ENCODE measurements at regions not wholly inside any gene's neighbourhood (a gene's known extent, or its start where the extent isn't known, plus 50 kb on each side); places are given as distances from the start of the nearest gene placed in this dataset.
"Not testable (repeated sequence)": the region's sequence is repeated elsewhere in the genome, so short reads cannot be mapped to it uniquely, and the experiment has no call there.

DNA sequence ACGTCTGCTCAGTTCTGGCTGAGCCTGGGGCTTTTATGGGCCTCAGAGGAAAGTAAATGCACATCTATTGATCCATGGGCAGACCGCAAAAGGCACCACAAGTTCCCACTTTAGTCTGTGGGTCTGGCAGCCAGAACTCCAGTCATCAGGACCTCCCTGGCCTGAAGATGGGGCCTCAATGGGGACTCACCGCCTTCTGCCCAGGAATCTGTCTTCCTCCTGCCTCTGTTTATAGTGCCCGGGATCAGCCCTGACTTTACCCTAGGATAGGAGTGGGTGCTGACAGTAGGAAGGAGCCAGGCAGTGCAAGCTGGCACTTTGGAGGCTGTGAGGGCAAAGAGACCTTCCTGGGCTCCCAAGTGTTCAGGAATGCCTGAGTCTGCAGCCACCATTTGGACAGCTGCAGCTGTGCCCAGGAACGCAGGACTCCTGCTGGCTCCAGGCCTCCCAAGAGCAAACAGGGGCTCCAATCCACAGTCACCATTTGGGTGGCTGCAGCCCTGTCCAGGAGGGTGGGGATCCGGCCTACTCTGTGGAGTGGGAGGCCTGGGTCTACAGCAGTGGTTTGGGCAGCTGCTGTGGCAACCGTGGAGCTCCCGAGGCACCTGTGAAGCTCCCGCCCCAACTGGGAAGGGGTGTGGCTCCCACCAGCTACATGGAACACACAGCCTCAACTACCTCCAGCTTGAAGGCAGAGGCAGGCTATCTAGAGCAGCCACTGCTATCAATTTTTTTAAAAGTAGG, 1440.9 kb upstream of the ADGRL3 start:
- no peak for DNase-seq

DNA sequence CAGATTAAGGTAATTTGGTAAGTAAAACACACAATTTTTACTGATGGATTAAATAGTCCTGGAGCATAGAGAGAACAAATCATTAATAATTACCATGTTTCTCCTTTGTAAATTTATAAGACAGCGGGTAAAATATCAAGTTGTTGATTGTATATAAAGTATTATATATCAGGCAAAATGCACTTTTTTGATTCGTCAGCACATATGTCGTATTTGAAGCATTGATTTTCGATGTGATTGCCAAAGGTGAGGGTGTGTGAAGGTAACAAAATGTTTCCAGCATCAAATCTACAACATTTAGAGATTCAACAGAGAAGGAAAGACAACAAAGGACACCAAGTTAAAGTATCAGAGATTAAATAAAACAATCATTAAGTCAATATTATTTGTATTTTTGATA, 1437.8 kb upstream of the ADGRL3 start:
- DNase-seq, result no peak

DNA sequence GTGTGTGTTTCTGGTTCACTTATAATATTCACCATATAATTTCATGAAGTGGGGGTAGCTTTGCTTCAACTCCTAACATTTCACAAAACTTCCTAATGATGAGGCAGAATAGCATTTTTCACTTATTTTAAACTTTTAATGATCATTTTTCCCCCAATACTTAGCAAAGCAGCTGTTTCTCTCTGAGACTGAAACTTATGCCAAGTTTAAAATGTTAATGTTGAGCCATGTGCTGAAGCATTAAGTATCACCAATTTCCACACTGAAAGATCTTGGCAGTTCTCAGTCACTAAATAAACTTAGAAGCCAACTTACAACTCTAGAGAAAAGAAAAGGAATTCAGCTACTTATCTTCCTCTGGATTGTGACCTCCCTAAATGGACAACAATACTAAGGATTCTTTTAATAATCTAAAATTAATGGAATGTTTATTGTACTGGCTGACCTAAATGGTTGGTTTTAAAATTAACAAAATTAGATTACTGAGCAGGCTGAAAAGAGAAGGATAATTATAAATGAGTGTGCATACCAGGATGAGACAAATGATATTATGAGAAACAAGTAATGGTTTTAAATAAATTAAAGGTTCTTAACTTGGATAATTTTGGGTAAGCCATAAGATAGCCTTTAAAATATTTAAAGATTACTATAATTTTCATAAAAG, 1429.4 kb upstream of the ADGRL3 start:
- DNase-seq, result no peak

DNA sequence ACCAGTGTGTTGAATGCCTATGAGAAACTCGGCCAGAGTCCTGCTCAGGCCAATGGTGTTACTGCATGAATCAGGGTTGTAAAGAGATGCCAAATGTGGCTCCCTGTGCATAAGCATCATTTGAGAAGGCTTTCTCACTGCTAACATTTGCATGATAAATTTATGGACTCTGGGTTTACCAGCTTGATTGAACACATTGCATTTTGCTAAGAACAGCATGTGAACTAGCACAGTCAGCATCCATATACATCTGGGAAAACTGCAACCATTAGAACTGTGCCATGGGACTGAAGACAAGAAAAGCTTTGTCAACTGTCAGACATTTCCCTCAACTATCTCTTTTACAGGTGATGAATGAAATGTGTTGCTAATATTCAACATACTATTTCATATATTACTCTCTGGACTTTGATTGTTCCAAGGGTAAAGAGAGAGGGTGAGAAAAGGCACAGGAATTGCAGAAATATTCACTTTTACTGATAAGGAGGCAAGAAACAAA, 1427.4 kb upstream of the ADGRL3 start:
- DNase-seq, result no peak

DNA sequence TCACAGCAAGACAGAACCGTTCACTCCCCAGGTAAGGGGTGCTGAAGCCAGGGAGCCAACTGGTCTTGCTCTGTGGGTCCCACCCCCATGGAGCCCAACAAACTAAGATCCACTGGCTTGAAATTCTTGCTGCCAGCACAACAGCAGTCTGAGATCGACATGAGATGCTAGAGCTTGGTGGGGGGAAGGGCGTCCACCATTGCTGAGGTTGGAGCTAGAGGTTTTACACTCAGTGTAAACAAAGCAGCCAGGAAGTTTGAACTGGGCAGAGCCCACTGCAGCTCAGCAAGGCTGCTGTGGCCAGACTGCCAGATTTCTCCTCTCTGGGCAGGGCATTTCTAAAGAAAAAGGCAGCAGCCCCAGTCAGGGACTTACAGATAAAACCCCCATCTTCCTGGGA, 1419.9 kb upstream of the ADGRL3 start:
- DNase-seq, result not testable (repeated sequence)

DNA sequence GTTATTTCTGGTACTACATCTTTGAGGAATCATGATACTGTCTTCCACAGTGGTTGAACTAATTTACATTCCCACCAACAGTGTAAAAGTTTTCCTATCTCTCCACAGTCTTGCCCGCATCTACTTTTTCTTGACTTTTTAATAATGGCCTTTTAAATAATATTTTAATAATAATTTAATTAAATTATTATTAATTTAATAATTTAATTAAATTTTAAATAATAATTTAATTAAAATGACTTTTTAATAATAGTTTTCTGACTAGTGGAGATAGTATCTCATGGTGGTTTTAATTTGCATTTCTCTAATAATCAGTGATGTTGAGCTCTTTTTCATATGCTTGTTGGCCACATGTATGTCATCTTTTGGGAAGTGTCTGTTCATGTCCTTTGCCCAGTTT, 1395.0 kb upstream of the ADGRL3 start:
- DNase-seq, result no peak

DNA sequence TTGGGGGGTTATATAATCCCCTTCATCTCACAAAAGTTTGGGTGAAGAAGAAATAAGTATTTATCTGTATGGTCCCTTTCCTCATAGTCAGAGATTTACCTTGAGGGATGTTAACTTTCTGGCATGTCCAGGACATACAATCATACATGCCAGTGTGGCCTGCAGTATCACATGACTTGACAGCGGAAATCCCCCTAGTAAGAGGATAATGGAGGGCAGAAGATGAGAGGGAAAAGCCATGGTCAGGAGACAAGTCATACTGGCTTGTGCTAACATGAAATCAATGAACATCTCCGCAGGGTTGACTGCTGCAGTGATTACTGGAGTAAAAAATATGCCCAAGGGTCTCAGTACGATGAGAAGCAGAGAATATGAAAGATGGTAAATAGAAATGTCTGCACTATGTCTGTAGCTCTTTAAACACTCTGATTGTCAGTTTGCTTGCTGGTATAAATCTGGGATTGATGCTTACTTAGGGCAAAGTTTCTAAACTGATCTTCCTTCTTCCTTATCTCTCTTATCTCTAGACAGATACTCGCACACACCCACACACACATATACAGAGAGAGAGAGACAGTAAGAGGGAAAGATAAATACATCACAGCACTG, 1385.6 kb upstream of the ADGRL3 start:
- no peak for DNase-seq

DNA sequence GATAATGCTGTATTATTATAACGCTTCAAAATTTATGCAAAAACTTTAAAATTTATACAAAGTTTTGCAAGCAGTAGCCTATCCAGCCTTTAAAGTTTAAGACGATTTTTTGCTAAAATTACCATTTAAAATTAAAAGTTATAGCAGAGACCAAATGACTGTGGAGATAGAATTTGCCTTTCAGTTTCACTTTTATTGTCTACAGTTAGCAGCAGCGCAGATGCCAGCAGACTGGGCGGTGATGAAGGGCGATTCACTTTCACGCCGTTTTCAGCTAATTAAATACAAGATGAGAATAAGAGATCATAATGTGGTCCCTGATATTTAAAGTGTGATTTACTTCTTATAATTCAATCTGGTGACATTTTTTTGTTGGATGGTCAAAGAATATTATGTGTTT, 1381.5 kb upstream of the ADGRL3 start:
- DNase-seq, result peak; percentile 81

DNA sequence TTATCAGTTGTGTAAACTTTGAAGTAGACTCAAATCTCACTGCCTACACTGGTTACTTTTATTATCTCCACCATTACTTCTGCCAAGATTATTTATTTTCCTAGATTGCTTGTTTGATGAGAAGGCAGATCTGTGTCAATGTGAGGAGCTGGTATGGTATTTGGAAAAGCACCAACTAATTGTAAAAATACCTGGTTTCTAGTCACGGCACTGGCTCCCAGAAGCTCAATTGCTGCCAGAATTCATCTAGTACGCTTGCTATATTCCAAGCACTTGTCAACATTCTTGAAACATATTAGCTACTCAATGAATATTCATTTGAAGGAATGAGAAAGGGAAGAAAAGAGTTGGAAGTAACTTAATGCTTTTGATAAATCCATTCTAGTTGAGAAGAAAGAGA, 1376.8 kb upstream of the ADGRL3 start:
- DNase-seq, result no peak

DNA sequence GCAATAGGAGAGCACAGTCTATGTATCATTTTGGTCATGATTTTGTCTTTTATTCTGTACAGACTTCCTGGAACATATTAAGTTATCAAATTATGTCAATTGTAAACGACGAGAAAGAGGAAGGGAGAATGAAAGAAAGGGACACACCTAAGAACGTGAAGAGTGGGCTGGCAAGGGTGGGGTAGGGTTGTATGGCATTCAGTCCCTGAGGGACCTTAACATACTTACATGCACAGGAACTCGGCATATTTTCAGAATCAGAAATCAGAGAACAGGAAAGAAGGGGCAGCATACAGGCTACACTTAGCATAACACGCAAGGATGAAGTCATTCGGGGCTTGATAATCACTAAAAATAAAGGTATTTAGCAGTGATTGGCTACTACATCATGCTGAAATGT, 1375.0 kb upstream of the ADGRL3 start:
- no peak for DNase-seq

DNA sequence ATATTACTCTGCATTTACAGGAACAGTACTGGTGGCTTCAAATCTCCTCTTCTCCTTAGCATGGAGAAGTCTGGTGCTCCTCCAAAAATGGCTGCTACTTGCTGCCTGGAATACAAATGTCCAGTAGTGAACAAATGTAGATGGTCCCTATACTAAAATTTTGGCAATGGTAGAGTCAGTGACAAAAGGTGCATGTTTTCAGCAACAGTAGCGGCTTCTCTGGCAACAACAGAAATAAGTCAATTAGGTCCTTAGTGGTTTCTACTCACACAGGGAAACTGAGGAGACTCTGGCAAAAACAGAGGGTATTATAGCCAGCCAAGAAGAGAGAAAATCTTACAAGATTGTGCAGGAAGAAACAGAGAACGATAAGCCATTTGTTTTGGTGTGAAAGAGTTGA, 1368.4 kb upstream of the ADGRL3 start:
- no peak for DNase-seq

DNA sequence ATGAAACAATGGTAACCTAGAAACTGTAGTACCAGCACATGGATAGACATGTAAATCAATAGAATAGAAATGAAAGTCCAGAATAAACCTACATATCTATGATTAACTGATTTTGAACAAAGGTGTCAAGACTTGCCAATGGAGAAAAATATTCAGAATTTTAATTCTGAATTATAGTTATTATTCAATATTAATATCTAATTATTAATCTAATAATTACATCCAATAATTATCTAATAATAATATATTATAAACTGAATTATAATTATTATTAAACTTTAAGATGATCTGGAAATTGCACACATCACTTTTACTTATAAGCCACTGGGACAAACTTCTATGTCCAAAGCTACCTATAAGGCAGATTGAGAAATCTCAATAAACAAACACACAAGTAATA, 1365.2 kb upstream of the ADGRL3 start:
- DNase-seq, result no peak

DNA sequence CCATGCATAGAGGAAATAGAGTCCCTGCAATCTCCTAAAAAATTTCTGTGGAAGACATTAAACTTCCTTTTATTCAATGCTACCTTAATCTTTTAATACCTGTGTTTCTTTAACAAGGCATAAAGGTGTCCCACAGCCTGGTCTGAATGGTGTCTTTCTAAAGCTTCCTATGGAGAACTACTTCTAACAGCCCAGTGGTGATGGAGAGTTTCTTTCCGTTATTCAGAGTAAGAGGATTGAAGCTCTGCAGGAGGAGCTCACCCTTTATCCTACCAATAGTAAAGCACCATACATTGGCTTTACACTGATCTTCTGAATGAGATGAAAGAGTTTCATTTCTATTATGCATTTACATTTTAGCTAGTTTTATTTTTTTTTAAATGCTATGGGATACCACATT, 1362.4 kb upstream of the ADGRL3 start:
- DNase-seq, result no peak

DNA sequence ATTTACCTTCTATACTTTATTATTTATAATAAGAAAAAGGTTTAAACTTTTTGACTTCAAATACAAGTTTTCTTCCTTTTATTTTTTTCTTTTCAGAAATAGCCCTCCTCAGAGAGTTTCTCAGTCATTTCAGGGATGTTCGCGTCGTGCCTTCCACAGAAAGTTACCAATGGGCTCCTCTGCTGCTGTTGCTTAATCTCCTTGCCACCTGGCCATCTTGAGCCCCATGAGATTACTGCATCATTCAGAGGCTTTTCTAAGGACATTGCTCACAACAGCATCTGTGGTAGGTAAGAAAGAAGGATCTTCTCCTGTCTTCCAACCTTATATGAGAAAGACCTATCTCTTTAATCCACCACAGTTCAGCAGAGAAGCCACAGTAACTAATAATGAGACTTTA, 1361.9 kb upstream of the ADGRL3 start:
- DNase-seq, result no peak

DNA sequence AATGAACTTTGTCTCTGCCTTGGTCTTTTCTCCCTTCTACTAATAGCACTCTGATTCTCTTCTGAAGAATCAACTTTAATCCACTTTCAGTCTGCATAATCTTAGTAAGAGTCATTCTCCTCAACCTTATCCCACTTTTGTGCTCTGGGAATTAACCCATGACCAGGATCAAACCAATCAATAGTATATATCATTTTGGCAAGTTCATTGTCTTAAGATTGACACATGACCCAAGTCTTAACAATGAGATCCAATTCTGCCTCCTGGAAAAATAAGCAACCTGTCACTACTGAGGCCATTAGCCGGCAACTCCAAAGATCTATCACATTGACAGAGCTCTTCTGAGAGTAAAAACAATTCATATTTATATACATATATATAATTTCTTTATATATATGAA, 1358.4 kb upstream of the ADGRL3 start:
- DNase-seq, result no peak

DNA sequence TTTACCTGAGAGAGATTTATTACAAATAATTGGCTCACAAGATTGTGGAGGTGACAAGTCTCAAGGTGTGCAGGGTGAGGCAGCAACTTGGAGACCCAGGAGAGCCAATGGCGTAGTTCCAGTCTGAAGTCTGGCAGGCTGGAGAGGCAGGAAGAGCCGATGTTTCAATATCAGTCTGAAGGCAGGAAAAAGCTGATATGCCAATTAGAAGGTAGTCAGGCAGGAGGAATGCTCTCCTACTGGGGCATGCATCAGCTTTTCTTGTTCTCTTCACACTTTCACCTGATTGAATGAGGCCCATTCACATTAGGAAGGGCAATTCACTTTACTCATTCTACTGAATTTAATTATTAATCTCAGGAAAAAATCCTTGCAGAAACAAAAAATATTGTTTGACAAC, 1351.7 kb upstream of the ADGRL3 start:
- DNase-seq, result no peak

DNA sequence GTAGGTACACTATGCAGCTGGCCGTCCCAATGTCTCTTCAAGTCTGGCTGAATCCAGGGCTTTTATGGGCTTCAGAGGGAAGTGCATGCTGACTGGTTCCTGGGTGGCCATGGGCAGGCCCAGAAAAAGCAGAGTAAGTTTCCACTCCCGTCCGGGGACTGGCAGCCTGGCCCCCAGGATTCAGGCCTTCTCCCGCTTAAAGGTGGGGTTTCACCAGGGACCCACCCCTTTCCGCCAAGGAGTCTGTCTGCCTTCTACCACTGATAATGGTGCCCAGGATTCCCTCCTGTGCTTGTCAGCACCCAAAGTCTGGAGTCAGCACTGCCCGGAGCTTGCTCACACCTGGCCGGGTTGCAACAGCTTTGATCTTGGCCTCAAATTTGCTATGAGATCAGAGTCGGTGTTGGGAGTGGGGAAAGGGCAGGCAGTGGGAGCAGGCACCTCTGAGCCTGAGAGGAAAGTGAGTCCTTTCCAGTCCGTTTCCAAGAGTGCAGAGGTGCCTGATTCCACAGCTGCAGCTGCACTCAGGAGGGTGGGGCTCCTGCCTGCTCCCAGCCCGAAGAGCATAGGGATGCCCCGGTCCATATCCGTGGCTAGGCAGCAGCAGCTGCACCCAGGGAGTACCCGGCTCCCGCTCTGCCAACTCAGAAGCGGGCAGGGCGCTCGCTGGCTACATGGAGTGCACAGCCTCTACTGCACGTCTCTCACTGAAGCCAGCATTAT, 1344.3 kb upstream of the ADGRL3 start:
- no peak for DNase-seq

DNA sequence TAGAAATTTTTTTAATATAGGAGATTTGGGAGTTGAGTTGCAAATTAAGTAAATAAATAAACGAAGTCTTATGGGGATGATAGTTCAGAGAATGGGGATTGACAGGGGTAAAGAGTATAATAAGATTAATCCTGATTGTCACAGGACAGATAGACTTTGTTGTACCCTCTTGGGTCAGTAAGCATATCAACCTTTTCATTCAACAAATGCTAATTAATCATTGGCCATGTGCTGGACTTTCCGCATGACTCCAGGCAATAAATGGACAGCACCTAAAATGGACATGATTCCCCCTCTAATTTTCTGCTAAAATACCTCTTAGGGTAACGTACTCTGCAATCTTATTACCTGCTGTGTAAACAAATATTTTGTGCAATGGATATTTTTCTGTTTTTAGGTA, 1331.1 kb upstream of the ADGRL3 start:
- DNase-seq, result no peak

DNA sequence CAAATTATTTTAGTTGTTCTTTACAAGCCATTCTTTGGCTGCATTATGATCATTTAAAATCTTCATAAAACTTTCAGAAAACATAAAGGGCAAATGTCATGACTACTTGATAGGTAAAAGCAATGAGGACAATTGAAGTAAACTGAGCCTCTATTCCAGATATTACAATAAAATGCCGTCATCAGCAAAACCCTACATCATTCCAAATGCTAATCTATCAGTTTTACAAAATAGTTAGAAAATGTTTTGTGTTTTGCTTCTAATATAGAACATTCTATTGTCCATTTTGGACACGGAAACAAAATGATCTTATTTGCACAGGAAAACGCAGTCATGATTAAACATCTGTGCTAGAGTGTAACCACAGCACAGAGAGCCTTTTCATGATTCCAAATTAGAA, 1330.6 kb upstream of the ADGRL3 start:
- no peak for DNase-seq

DNA sequence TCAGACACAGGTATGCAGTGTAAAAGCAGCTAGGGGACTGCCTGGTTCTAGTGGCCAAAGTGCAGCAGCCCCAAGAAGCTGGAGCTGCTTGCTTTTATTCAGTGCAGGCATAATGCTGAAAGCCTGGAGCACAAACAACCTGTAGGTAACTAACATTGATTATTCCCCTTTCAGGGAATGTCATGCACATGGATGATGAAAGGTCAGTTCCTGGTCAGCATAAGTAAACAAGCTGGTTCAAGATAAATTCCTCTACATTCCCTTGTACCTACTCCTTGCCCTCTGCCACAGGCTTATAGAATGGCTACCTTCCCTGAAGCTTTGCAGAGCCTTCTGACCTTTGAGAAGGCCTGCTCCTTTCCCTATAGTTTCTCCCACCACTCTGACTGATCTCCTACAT, 1318.5 kb upstream of the ADGRL3 start:
- no peak for DNase-seq

DNA sequence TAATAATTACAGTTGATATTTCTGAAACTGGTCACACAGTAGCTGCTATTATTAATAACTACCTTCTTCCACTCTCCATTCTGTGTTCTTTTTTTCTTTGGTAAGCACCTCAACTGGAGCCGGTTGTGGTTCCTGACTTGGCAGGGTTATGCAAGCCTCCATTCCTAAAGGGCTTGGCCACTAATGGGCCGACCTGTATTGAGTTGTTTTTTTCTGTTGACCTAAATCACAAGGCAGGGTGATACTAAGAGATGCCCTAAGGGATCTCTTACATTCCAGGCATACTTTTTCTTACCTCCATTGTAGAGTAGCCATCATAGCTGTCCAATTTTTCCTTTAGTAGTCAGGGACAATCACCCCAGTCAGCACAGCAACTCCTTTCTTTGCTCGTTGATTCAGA, 1295.8 kb upstream of the ADGRL3 start:
- DNase-seq, result no peak

DNA sequence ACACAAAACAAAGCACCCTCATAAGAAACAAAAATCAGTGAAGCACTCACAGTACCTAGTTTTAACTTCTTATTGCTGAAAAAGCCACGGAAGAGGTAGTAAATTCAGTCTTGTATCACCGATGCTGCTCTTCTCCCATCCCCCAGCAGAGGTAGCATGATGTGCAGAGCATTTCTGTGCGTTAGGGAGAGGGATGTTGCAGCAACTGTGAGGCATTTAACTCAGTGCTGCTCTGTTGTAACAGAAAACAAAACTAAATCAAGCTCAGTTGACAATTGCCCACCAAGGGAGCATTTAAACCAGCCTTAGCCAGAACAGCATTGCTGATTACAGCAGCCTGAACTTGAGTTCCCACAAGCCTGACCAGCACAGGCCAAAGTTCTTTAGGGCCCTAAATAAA, 1279.7 kb upstream of the ADGRL3 start:
- DNase-seq, result no peak

DNA sequence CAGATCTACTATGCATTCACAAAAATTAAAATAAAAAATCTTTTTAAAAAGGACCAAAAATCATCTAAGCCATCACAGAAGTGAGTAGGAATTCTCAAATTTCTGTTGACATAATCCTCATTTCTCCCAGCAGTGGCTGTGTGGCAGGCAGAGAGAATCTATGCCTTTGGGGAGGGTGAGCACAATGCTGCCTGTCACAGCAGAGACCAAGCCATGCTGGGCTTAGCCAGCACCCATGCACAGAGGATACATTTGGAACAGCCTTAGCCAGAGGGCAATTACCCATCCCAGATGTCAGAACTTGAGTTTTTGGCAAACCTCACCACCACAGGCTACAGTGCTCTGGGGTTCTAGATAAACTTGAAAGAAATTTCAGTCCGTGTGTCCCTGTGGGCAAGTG, 1274.8 kb upstream of the ADGRL3 start:
- no peak for DNase-seq

DNA sequence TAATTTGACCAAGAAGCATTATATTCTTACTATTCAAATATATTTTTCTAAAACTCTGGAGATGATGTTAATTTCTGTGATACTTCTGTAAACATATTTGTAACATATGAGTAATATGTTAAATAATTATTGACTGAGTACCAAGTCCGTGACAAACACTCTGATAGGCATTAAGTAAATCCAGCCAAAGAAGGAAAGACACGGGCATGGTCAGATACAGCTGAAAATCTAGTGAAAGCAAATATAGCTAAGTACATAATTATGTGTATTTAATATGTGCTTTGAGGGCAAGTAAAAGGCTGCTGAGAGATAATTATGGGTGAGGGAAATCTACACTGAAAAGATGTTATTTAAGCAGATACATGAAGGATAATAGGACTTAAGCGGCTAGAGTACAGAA, 1263.6 kb upstream of the ADGRL3 start:
- no peak for DNase-seq

Measured in OCI-M1 (cell line).